HepG2 (cell line): ENCODE measurements at regions not wholly inside any gene's neighbourhood (a gene's known extent, or its start where the extent isn't known, plus 50 kb on each side); places are given as distances from the start of the nearest gene placed in this dataset.

Source experiments
- RXRB ChIP-seq: IDR thresholded peaks from 2 replicates; pipeline ENCODE4 v1.6.1; 2016; ENCODE audit warnings: borderline replicate concordance, missing genetic modification reagents, missing compliant biosample characterization
- SIN3A ChIP-seq: IDR thresholded peaks from 2 replicates; pipeline ENCODE4 v1.6.1; 2011; ENCODE audit warnings: low read depth, mild to moderate bottlenecking, control low read depth, low read length, borderline replicate concordance

DNA sequence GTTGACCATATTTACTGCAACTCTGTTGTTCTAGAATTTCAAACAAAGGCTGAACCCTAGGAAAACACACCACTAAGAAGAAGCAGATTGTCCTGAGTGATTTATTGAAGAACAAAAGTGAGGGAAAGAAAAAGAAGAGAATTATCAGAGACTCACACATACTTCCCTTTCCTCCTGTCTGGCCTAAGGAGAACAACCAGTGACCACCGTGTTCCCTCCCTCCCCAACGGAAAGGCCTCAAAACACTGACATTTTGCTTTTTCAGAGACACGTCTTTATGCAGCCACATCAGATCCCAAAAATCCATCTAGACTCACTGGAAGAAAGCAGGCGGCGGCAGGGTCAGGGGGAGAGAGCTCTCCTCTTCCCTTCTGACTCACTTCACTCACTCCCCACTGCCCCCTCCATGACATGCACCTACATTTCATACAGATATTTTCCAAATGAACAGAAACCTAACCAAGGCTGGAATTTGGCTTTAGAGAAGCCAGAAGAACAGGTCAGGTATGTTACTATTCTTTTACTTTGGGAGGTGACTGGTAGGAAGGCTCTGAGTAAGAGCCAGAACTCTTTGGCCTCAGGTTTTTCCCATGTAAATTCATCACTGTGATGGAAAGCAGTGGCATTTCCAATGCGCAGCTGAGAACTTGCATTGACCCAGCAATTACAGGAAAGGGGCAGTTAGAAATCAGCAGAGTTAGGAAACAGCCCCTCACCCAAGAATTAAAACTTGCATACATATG, 169.9 kb downstream of the BCL11A start:
- TF ChIP-seq SIN3A (no peak), RXRB (CRISPR knock-in tag) (no peak)
